ENCODE measurements at regions not wholly inside any gene's neighbourhood (a gene's known extent, or its start where the extent isn't known, plus 50 kb on each side); places are given as distances from the start of the nearest gene placed in this dataset.

GRCh38 chr15:60077581-60078359, 73.7 kb downstream of the FOXB1 start:
- TF ChIP-seq EZH2phosphoT487 (IDR thresholded peaks at IDR 0.05; ENCODE audit: low read length) = no peak
- no peak for TF ChIP-seq CTCF (IDR thresholded peaks at IDR 0.05; ENCODE audit: low read length)
- TF ChIP-seq EZH2 (optimal IDR thresholded peaks at IDR 0.05; ENCODE audit: low read depth, low read length) = no peak

Measured in MM.1S (cell line).